GM23338 (cell line): ENCODE measurements at regions not wholly inside any gene's neighbourhood (a gene's known extent, or its start where the extent isn't known, plus 50 kb on each side); places are given as distances from the start of the nearest gene placed in this dataset.

Source experiments
- ATAC-seq: fragments of 200-7000 bp; cut with Tn5 transposase; 3 replicates; pipeline ENCODE4 v1.9.1; 2020
- DNase-seq: peaks from one replicate; pipeline ENCODE4 v3.0.0-alpha.2; 2015; ENCODE audit warnings: low spot score
- H2AFZ ChIP-seq: fragments of 200-600 bp; sonication (generic); 2 replicates; pipeline ENCODE4 v1.8.0; 2016; ENCODE audit warnings: antibody characterized with exemption, mild to moderate bottlenecking, moderate library complexity
- H3F3A ChIP-seq: fragments of 200-600 bp; sonication (generic); replicated peaks from 2 replicates; pipeline ENCODE4 v1.8.0; 2017; ENCODE audit warnings: antibody characterized with exemption, mixed run types, low read depth
- H3K27ac ChIP-seq: fragments of 200-600 bp; sonication (generic); 2 replicates; pipeline ENCODE4 v1.6.1; 2016; ENCODE audit warnings: low read depth
- H3K27me3 ChIP-seq: fragments of 200-600 bp; sonication (generic); 2 replicates; pipeline ENCODE4 v1.8.0; 2016; ENCODE audit warnings: mild to moderate bottlenecking, mixed run types, moderate library complexity; ENCODE audit not compliant: insufficient read depth
- H3K36me3 ChIP-seq: fragments of 200-600 bp; sonication (generic); 2 replicates; pipeline ENCODE4 v1.8.0; 2016; ENCODE audit warnings: mild to moderate bottlenecking; ENCODE audit not compliant: insufficient read depth
- H3K4me1 ChIP-seq: fragments of 200-600 bp; sonication (generic); 2 replicates; pipeline ENCODE4 v1.8.0; 2016; ENCODE audit warnings: mild to moderate bottlenecking, moderate library complexity; ENCODE audit not compliant: insufficient read depth
- H3K4me2 ChIP-seq: fragments of 200-600 bp; sonication (generic); 2 replicates; pipeline ENCODE4 v1.7.1; 2017; ENCODE audit warnings: mixed run types
- H3K4me3 ChIP-seq: fragments of 200-600 bp; sonication (generic); 2 replicates; pipeline ENCODE4 v1.6.1; 2016; ENCODE audit warnings: mixed run types
- H3K79me2 ChIP-seq: fragments of 200-600 bp; sonication (generic); replicated peaks from 2 replicates; pipeline ENCODE4 v1.8.0; 2017; ENCODE audit warnings: mild to moderate bottlenecking; ENCODE audit not compliant: insufficient read depth
- H3K9me2 ChIP-seq: fragments of 200-600 bp; sonication (generic); 2 replicates; pipeline ENCODE4 v1.8.0; 2017; ENCODE audit not compliant: insufficient read depth
- H4K20me1 ChIP-seq: fragments of 200-600 bp; sonication (generic); replicated peaks from 2 replicates; pipeline ENCODE4 v1.8.0; 2017; ENCODE audit warnings: mild to moderate bottlenecking; ENCODE audit not compliant: insufficient read depth
- H3K27ac Mint-ChIP-seq: 2 replicates; pipeline ENCODE4 v1.8.0; 2020; ENCODE audit warnings: inconsistent platforms, mild to moderate bottlenecking, moderate library complexity, mixed read lengths
- H3K27me3 Mint-ChIP-seq: 3 replicates; pipeline ENCODE4 v1.8.0; 2022; ENCODE audit warnings: low read depth, mild to moderate bottlenecking, moderate library complexity, mixed read lengths, inconsistent platforms; ENCODE audit not compliant: insufficient read depth, poor library complexity
- H3K36me3 Mint-ChIP-seq: 3 replicates; pipeline ENCODE4 v1.8.0; 2021; ENCODE audit warnings: low read depth, mild to moderate bottlenecking, inconsistent platforms, moderate library complexity, mixed read lengths
- H3K4me1 Mint-ChIP-seq: 3 replicates; pipeline ENCODE4 v1.8.0; 2020; ENCODE audit warnings: mild to moderate bottlenecking, inconsistent platforms, mixed read lengths
- H3K4me3 Mint-ChIP-seq: 3 replicates; pipeline ENCODE4 v1.8.0; 2021; ENCODE audit warnings: moderate library complexity, mild to moderate bottlenecking, inconsistent platforms, mixed read lengths
- H3K9me3 Mint-ChIP-seq: 3 replicates; pipeline ENCODE4 v1.8.0; 2020; ENCODE audit warnings: moderate library complexity, mild to moderate bottlenecking, inconsistent platforms, mixed read lengths
- JUNB ChIP-seq: IDR thresholded peaks from one replicate; pipeline ENCODE4 v1.6.1; 2016; ENCODE audit warnings: antibody characterized with exemption; ENCODE audit not compliant: unreplicated experiment
- NANOG ChIP-seq: IDR thresholded peaks from 2 replicates; pipeline ENCODE4 v1.6.1; 2016; ENCODE audit warnings: antibody characterized with exemption, borderline replicate concordance
- REST ChIP-seq: IDR thresholded peaks from one replicate; pipeline ENCODE4 v1.6.1; 2018; ENCODE audit warnings: antibody characterized with exemption; ENCODE audit not compliant: unreplicated experiment
- STAT1 ChIP-seq: IDR thresholded peaks from one replicate; pipeline ENCODE4 v1.6.1; 2016; ENCODE audit warnings: antibody characterized with exemption; ENCODE audit not compliant: unreplicated experiment
- ZNF462 ChIP-seq: fragments of 250-450 bp; sonication (Bioruptor Pico); IDR thresholded peaks from 2 replicates; pipeline ENCODE4 v1.5.0; 2020; ENCODE audit warnings: mild to moderate bottlenecking, moderate library complexity
- TF ChIP-seq, protein P1 (sequence below): IDR thresholded peaks from 2 replicates; pipeline ENCODE4 v1.6.1; 2016; ENCODE audit warnings: antibody characterized with exemption

- TF ChIP-seq NANOG (no peak), JUNB (no peak), STAT1 (no peak), ZNF462 (no peak)
Measured at GRCh38 chr6:45742591-45742990, 273.1 kb downstream of the CLIC5 start (continued).

GRCh38 chr6:45741437-45742171, 274.1 kb downstream of the CLIC5 start:
- no peaks in the 10 kb centered on the region for H3K36me3 Mint-ChIP-seq
- no peak for ATAC-seq
- TF ChIP-seq, protein P1, sequence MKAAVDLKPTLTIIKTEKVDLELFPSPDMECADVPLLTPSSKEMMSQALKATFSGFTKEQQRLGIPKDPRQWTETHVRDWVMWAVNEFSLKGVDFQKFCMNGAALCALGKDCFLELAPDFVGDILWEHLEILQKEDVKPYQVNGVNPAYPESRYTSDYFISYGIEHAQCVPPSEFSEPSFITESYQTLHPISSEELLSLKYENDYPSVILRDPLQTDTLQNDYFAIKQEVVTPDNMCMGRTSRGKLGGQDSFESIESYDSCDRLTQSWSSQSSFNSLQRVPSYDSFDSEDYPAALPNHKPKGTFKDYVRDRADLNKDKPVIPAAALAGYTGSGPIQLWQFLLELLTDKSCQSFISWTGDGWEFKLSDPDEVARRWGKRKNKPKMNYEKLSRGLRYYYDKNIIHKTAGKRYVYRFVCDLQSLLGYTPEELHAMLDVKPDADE, result no peak
- TF ChIP-seq REST, result no peak

More at GRCh38 chr6:45741437-45742171, 274.1 kb downstream of the CLIC5 start:
- H3K27ac Mint-ChIP-seq, result no peak overlapping the region
- H3K9me3 Mint-ChIP-seq, result no peaks in the 10 kb centered on the region
- no peaks in the 10 kb centered on the region for H3K36me3 ChIP-seq
- H3K27me3 ChIP-seq, result no peaks in the 10 kb centered on the region
- H2AFZ ChIP-seq, result peak overlapping the region; percentile 74; the same call in 1 of the 2 replicates
- no peaks in the 10 kb centered on the region; the same call in 1 of the 2 replicates for H3K9me2 ChIP-seq
- no peaks in the 10 kb centered on the region for H3F3A ChIP-seq
- no peak for DNase-seq
- peaks cover 2% of the 10 kb centered on the region; the same call in 1 of the 3 replicates for H3K4me1 Mint-ChIP-seq
- no peak overlapping the region for H3K4me3 Mint-ChIP-seq
- H3K4me3 ChIP-seq, result no peak overlapping the region
- no peak overlapping the region for H3K27ac ChIP-seq
- H3K4me1 ChIP-seq, result no peaks in the 10 kb centered on the region
- no peaks in the 10 kb centered on the region for H3K79me2 ChIP-seq
- H3K27me3 Mint-ChIP-seq, result peaks cover 2% of the 10 kb centered on the region
- no peaks in the 10 kb centered on the region for H4K20me1 ChIP-seq
- H3K4me2 ChIP-seq, result no peak overlapping the region
